B cell (primary cell): ENCODE measurements at regions not wholly inside any gene's neighbourhood (a gene's known extent, or its start where the extent isn't known, plus 50 kb on each side); places are given as distances from the start of the nearest gene placed in this dataset.

Source experiments
- ATAC-seq: fragments of 200-7000 bp; cut with Tn5 transposase; one replicate; pipeline ENCODE4 v1.10.0; 2021; ENCODE audit warnings: low read depth, mild to moderate bottlenecking, moderate number of reproducible peaks, moderate library complexity
- CTCF ChIA-PET: fragments of 350-600 bp; sonication (Branson Sonifier 250); formaldehyde crosslinking; loops from one replicate; lab custom pipeline; 2021; ENCODE audit warnings: antibody characterized with exemption, inconsistent platforms; lab: Charles Lee
- POLR2A ChIA-PET: fragments of 350-600 bp; sonication (Branson Sonifier 250); formaldehyde crosslinking; loops from one replicate; lab custom pipeline; 2021; ENCODE audit warnings: antibody characterized with exemption; lab: Charles Lee
- DNase-seq: peaks from one replicate; pipeline ENCODE4 v3.0.0; 2013
- H2AFZ ChIP-seq: 2 replicates; pipeline ENCODE4 v1.6.1; 2012; ENCODE audit warnings: mild to moderate bottlenecking, low read depth, low read length; ENCODE audit not compliant: insufficient read depth, poor library complexity, severe bottlenecking
- H3K27ac ChIP-seq, 2 donors: 1 replicate in 1 of 2; 2 replicates in 1 of 2; pipeline ENCODE4 v1.5.1; 2012 to 2013; ENCODE audit warnings: low read length in 2 of 2, mild to moderate bottlenecking in 2 of 2, moderate library complexity in 1 of 2
- H3K27me3 ChIP-seq, 4 experiments: fragments of 200-600 bp in 1 of 4; sonication (generic) in 1 of 4; replicated peaks in 1 of 4; 1 replicate in 2 of 4; 2 replicates in 2 of 4; pipeline versions ENCODE4 v1.6.1 to v1.7.0; 2013 to 2016; ENCODE audit warnings: low read length in 3 of 4, mild to moderate bottlenecking in 2 of 4, mixed read lengths in 1 of 4, moderate library complexity in 1 of 4; ENCODE audit not compliant: insufficient read depth in 4 of 4, control insufficient read depth in 3 of 4; ENCODE audit errors: control extremely low read depth in 1 of 4
- H3K36me3 ChIP-seq, 2 experiments: replicated peaks in 1 of 2; 1 replicate in 1 of 2; 2 replicates in 1 of 2; pipeline versions ENCODE4 v1.6.1 to v1.7.1; 2013; ENCODE audit warnings: low read length in 1 of 2; ENCODE audit not compliant: insufficient read depth in 2 of 2, control insufficient read depth in 1 of 2; ENCODE audit errors: control extremely low read depth in 1 of 2, extremely low read depth in 1 of 2
- H3K4me1 ChIP-seq, 2 donors: fragments of 200-600 bp in 1 of 2; sonication (generic) in 1 of 2; 1 replicate in 1 of 2; 2 replicates in 1 of 2; pipeline versions ENCODE4 v1.5.1 to v1.6.1; 2013 to 2017; ENCODE audit warnings: low read length in 2 of 2; ENCODE audit not compliant: control insufficient read depth in 2 of 2, insufficient read depth in 2 of 2
- H3K4me2 ChIP-seq: replicated peaks from 2 replicates; pipeline ENCODE3; 2012; ENCODE audit warnings: mild to moderate bottlenecking, low read depth, low read length; ENCODE audit not compliant: poor library complexity, severe bottlenecking
- H3K4me3 ChIP-seq, 5 experiments: fragments of 200-600 bp in 1 of 5; sonication (generic) in 1 of 5; 1 replicate in 3 of 5; 2 replicates in 2 of 5; pipeline versions ENCODE4 v1.5.1 to v1.7.0; 2011 to 2016; ENCODE audit warnings: low read length in 4 of 5, mild to moderate bottlenecking in 4 of 5, low read depth in 2 of 5, control low read depth in 1 of 5, moderate library complexity in 1 of 5; ENCODE audit not compliant: insufficient read depth in 1 of 5; ENCODE audit errors: control extremely low read depth in 1 of 5, extremely low read depth in 1 of 5
- H3K79me2 ChIP-seq: fragments of 200-600 bp; sonication (generic); one replicate; pipeline ENCODE4 v1.6.0; 2016; ENCODE audit warnings: low read length; ENCODE audit not compliant: control insufficient read depth, insufficient read depth
- H3K9ac ChIP-seq: fragments of 200-600 bp; sonication (generic); 2 replicates; pipeline ENCODE4 v1.6.1; 2017; ENCODE audit warnings: mild to moderate bottlenecking, low read length, moderate library complexity
- H3K9me3 ChIP-seq, 3 donors: one replicate each; pipeline versions ENCODE4 v1.6.1 to v1.7.1; 2013; ENCODE audit warnings: low read length in 2 of 3; ENCODE audit not compliant: control insufficient read depth in 2 of 3, insufficient read depth in 1 of 3; ENCODE audit errors: control extremely low read depth in 1 of 3
- H4K20me1 ChIP-seq: 2 replicates; pipeline ENCODE4 v1.6.0; 2012; ENCODE audit warnings: mild to moderate bottlenecking, low read length; ENCODE audit not compliant: insufficient read depth, control insufficient read depth, poor library complexity, severe bottlenecking
- H3K27ac Mint-ChIP-seq: one replicate; pipeline ENCODE4 v1.8.0; 2021; ENCODE audit warnings: mixed read lengths
- H3K27me3 Mint-ChIP-seq: one replicate; pipeline ENCODE4 v1.8.0; 2021; ENCODE audit warnings: mixed read lengths
- H3K4me1 Mint-ChIP-seq: one replicate; pipeline ENCODE4 v1.8.0; 2021; ENCODE audit warnings: mixed read lengths
- H3K4me3 Mint-ChIP-seq: one replicate; pipeline ENCODE4 v1.8.0; 2021; ENCODE audit warnings: mixed read lengths
- H3K9me3 Mint-ChIP-seq: one replicate; pipeline ENCODE4 v1.8.0; 2022; ENCODE audit warnings: mixed read lengths; ENCODE audit not compliant: insufficient read depth
- CTCF ChIP-seq: fragments of 200-600 bp; IDR thresholded peaks from one replicate; pipeline ENCODE4 v1.8.0; 2022; ENCODE audit warnings: antibody characterized with exemption, mild to moderate bottlenecking
- EZH2 ChIP-seq: IDR thresholded peaks from 2 replicates; pipeline ENCODE4 v1.6.1; 2012; ENCODE audit warnings: borderline replicate concordance, low read depth, mild to moderate bottlenecking, moderate library complexity, low read length; ENCODE audit not compliant: insufficient read depth, poor library complexity, severe bottlenecking
- WGBS: methylation state at CpG from one replicate; pipeline ENCODE4 v1.1.5; 2013; ENCODE audit warnings: missing lambda C conversion rate; ENCODE audit not compliant: insufficient coverage; 5-methylcytosine and 5-hydroxymethylcytosine counted together
- intact Hi-C: fragments of 100-400 bp; cut with micrococcal nuclease; formaldehyde crosslinking; loops from one replicate; pipeline ENCODE4 v1.10.0; 2022

GRCh38 chr1:199546323-199546722 lies 481.2 kb upstream of the NR5A2 start:
- Mint-ChIP-seq H3K27me3 (no peaks in the 10 kb centered on the region), H3K27ac (no peak overlapping the region), H3K4me1 (peaks cover 3% of the 10 kb centered on the region), H3K4me3 (no peak overlapping the region), H3K9me3 (peaks cover 12% of the 10 kb centered on the region)
- no CpG with 5 or more reads among the region's 2 CpGs for WGBS
- H3K4me3 ChIP-seq, result no peak overlapping the region
- TF ChIP-seq CTCF (no peak), EZH2 (no peak)
- peaks cover 0 to 2% (median 0%) of the 10 kb centered on the region in 3 donors for H3K9me3 ChIP-seq
- H3K79me2 ChIP-seq, result no peaks in the 10 kb centered on the region
- intact Hi-C loops, result no loop called here
- H3K4me2 ChIP-seq, result no peak overlapping the region
- POLR2A ChIA-PET, result no interaction called here
- H2AFZ ChIP-seq, result no peak overlapping the region
- H3K36me3 ChIP-seq, result no peaks in the 10 kb centered on the region
- DNase-seq (no peak), ATAC-seq (no peak)
- no peaks in the 10 kb centered on the region for H3K27me3 ChIP-seq
- peaks cover 0 to 5% of the 10 kb centered on the region in 2 donors for H3K4me1 ChIP-seq
- CTCF ChIA-PET, result no interaction called here
- H3K27ac ChIP-seq, result no peak overlapping the region
- H3K9ac ChIP-seq, result no peak overlapping the region
- H4K20me1 ChIP-seq, result no peaks in the 10 kb centered on the region

- POLR2A ChIA-PET, result no interaction called here
- peaks cover 0 to 3% (median 0%) of the 10 kb centered on the region in 4 experiments for H3K27me3 ChIP-seq
- no peak overlapping the region for H3K4me2 ChIP-seq
- no peak overlapping the region for H3K4me3 Mint-ChIP-seq
- no peaks in the 10 kb centered on the region for H4K20me1 ChIP-seq
- H3K4me1 Mint-ChIP-seq, result peaks cover 6% of the 10 kb centered on the region
- intact Hi-C loops, result no loop called here
- DNase-seq (no peak), ATAC-seq (no peak)
- no peak overlapping the region for H3K4me3 ChIP-seq
- CTCF ChIA-PET, result interaction anchor here (0.9 to 1.2 kb wide), 2 partner anchors 763 to 779 kb away, joined by 3 read pairs; no protein-coding TSS in a partner anchor
- no CpG with 5 or more reads among the region's 2 CpGs for WGBS
- no peaks in the 10 kb centered on the region for H3K9me3 ChIP-seq
- no peak for TF ChIP-seq CTCF
- no peak for TF ChIP-seq EZH2
- H3K27ac Mint-ChIP-seq, result no peak overlapping the region
- H3K9me3 Mint-ChIP-seq, result peaks cover 4% of the 10 kb centered on the region
- no peaks in the 10 kb centered on the region for H3K36me3 ChIP-seq
- H3K27me3 Mint-ChIP-seq, result peaks cover 5% of the 10 kb centered on the region
- peaks cover 0 to 5% of the 10 kb centered on the region in 2 donors for H3K4me1 ChIP-seq
- no peak overlapping the region for H3K9ac ChIP-seq
- H3K79me2 ChIP-seq, result no peaks in the 10 kb centered on the region
- H3K27ac ChIP-seq, result no peak overlapping the region
- H2AFZ ChIP-seq, result no peak overlapping the region
Observed at GRCh38 chr1:199549421-199549820, 478.1 kb upstream of the NR5A2 start.
